Mesenchymal stem cell (in vitro differentiated cells and primary cell): ENCODE measurements at regions not wholly inside any gene's neighbourhood (a gene's known extent, or its start where the extent isn't known, plus 50 kb on each side); places are given as distances from the start of the nearest gene placed in this dataset.

Source experiments
- DNase-seq: peaks from one replicate; pipeline ENCODE4 v3.0.0-alpha.2; 2013
- H2AFZ ChIP-seq: one replicate; pipeline ENCODE4 v1.6.1; 2013; ENCODE audit warnings: low read depth, mild to moderate bottlenecking, control low read depth, inconsistent platforms, low read length, moderate library complexity
- H2AK5ac ChIP-seq: 2 replicates; pipeline ENCODE4 v1.6.1; 2013; ENCODE audit warnings: low read length, moderate library complexity, mild to moderate bottlenecking, inconsistent platforms; ENCODE audit not compliant: severe bottlenecking
- H2BK120ac ChIP-seq: one replicate; pipeline ENCODE4 v1.6.1; 2013; ENCODE audit warnings: low read depth, mild to moderate bottlenecking, inconsistent platforms, low read length, moderate library complexity
- H2BK12ac ChIP-seq, 2 experiments: one replicate each; pipeline ENCODE4 v1.6.1; 2013; ENCODE audit warnings: inconsistent platforms in 2 of 2, low read length in 2 of 2, mild to moderate bottlenecking in 2 of 2, moderate library complexity in 2 of 2, control low read depth in 1 of 2
- H2BK15ac ChIP-seq: one replicate; pipeline ENCODE4 v1.6.1; 2013; ENCODE audit warnings: mild to moderate bottlenecking, low read depth, inconsistent platforms; ENCODE audit not compliant: poor library complexity, severe bottlenecking
- H2BK5ac ChIP-seq: 2 replicates; pipeline ENCODE4 v1.6.1; 2013; ENCODE audit warnings: low read depth, mild to moderate bottlenecking, low read length, control low read depth, inconsistent platforms; ENCODE audit not compliant: poor library complexity, severe bottlenecking
- H3K14ac ChIP-seq, 2 experiments: one replicate each; pipeline ENCODE4 v1.6.1; 2013; ENCODE audit warnings: inconsistent platforms in 2 of 2, low read length in 2 of 2, control low read depth in 1 of 2, mild to moderate bottlenecking in 1 of 2, moderate library complexity in 1 of 2
- H3K18ac ChIP-seq, 2 experiments: one replicate each; pipeline ENCODE4 v1.6.1; 2013; ENCODE audit warnings: inconsistent platforms in 2 of 2, low read length in 2 of 2, control low read depth in 1 of 2, low read depth in 1 of 2, mild to moderate bottlenecking in 1 of 2
- H3K23ac ChIP-seq, 2 experiments: one replicate each; pipeline ENCODE4 v1.6.1; 2013; ENCODE audit warnings: inconsistent platforms in 2 of 2, low read length in 2 of 2, mild to moderate bottlenecking in 2 of 2, moderate library complexity in 2 of 2, control low read depth in 1 of 2
- H3K27ac ChIP-seq: 2 replicates; pipeline ENCODE4 v1.5.1; 2013; ENCODE audit warnings: mild to moderate bottlenecking, moderate library complexity, low read length, control low read depth, inconsistent platforms; ENCODE audit not compliant: poor library complexity, severe bottlenecking
- H3K27me3 ChIP-seq, 2 experiments: 2 replicates each; pipeline versions ENCODE4 v1.6.1 to v1.7.0; 2013; ENCODE audit warnings: low read length in 2 of 2, mild to moderate bottlenecking in 2 of 2, moderate library complexity in 2 of 2, control low read depth in 1 of 2, inconsistent platforms in 1 of 2; ENCODE audit not compliant: control insufficient read depth in 1 of 2, insufficient read depth in 1 of 2
- H3K36me3 ChIP-seq, 2 experiments: 2 replicates each; pipeline versions ENCODE4 v1.6.1 to v1.7.0; 2013; ENCODE audit warnings: low read length in 2 of 2, control low read depth in 1 of 2, inconsistent platforms in 1 of 2, low read depth in 1 of 2, mild to moderate bottlenecking in 1 of 2; ENCODE audit not compliant: insufficient read depth in 2 of 2, control insufficient read depth in 1 of 2
- H3K4ac ChIP-seq, 2 experiments: one replicate each; pipeline ENCODE4 v1.6.1; 2013; ENCODE audit warnings: inconsistent platforms in 2 of 2, low read length in 2 of 2, mild to moderate bottlenecking in 2 of 2, moderate library complexity in 2 of 2, control low read depth in 1 of 2, low read depth in 1 of 2
- H3K4me1 ChIP-seq: 2 replicates; pipeline ENCODE4 v1.6.1; 2013; ENCODE audit warnings: low read depth, low read length, control low read depth; ENCODE audit not compliant: control insufficient read depth, insufficient read depth
- H3K4me2 ChIP-seq: 2 replicates; pipeline ENCODE4 v1.6.1; 2013; ENCODE audit warnings: low read length, mild to moderate bottlenecking, inconsistent platforms; ENCODE audit not compliant: poor library complexity, severe bottlenecking
- H3K4me3 ChIP-seq, 2 experiments: 2 replicates each; pipeline versions ENCODE4 v1.5.1 to v1.7.0; 2013; ENCODE audit warnings: low read length in 2 of 2, mild to moderate bottlenecking in 2 of 2, control low read depth in 1 of 2, low read depth in 1 of 2; ENCODE audit not compliant: insufficient read depth in 1 of 2
- H3K79me1 ChIP-seq: replicated peaks from 2 replicates; pipeline ENCODE4 v1.6.1; 2013; ENCODE audit warnings: mild to moderate bottlenecking, control low read depth, low read length, inconsistent platforms; ENCODE audit not compliant: poor library complexity, severe bottlenecking
- H3K9ac ChIP-seq: 2 replicates; pipeline ENCODE4 v1.7.0; 2013; ENCODE audit warnings: mild to moderate bottlenecking, low read length, moderate library complexity
- H3K9me3 ChIP-seq: 2 replicates; pipeline ENCODE4 v1.7.0; 2013; ENCODE audit warnings: mild to moderate bottlenecking, low read length; ENCODE audit not compliant: control insufficient read depth
- H4K8ac ChIP-seq: one replicate; pipeline ENCODE4 v1.6.1; 2013; ENCODE audit warnings: inconsistent platforms, mild to moderate bottlenecking, low read length, moderate library complexity
- H4K91ac ChIP-seq: one replicate; pipeline ENCODE4 v1.6.1; 2013; ENCODE audit warnings: mild to moderate bottlenecking, low read length, inconsistent platforms
- WGBS: methylation state at CpG from one replicate; pipeline ENCODE4 v1.1.7; 2013; ENCODE audit warnings: mixed read lengths; 5-methylcytosine and 5-hydroxymethylcytosine counted together

GRCh38 chr12:94718114-94718513 lies 67.8 kb upstream of the TMCC3 start:
- Histone ChIP-seq H2BK120ac (no peak overlapping the region), H3K18ac (no peak overlapping the region), H4K91ac (no peak overlapping the region), H3K27ac (no peak overlapping the region), H3K14ac (no peak overlapping the region), H3K9ac (no peak overlapping the region), H3K36me3 (no peaks in the 10 kb centered on the region), H3K4me2 (no peak overlapping the region), H2BK12ac (no peak overlapping the region), H4K8ac (no peak overlapping the region), H3K27me3 (no peaks in the 10 kb centered on the region), H3K4me1 (peaks cover 9% of the 10 kb centered on the region), H3K4ac (no peak overlapping the region), H3K9me3 (no peaks in the 10 kb centered on the region), H2BK15ac (no peak overlapping the region), H2BK5ac (no peak overlapping the region), H2AK5ac (no peak overlapping the region), H3K79me1 (no peaks in the 10 kb centered on the region), H3K23ac (no peak overlapping the region), H2AFZ (no peak overlapping the region), H3K4me3 (no peak overlapping the region)
- 88% methylated on average over 1 of the region's 1 CpG for WGBS
- DNase-seq, result peak; percentile 25

GRCh38 chr12:94717656-94718055 lies 67.3 kb upstream of the TMCC3 start:
- WGBS, result 82% methylated on average over 1 of the region's 1 CpG
- Histone ChIP-seq H2AFZ (no peak overlapping the region), H2AK5ac (no peak overlapping the region), H2BK15ac (no peak overlapping the region), H4K8ac (no peak overlapping the region), H3K23ac (no peak overlapping the region), H2BK12ac (no peak overlapping the region), H4K91ac (no peak overlapping the region), H2BK120ac (no peak overlapping the region), H3K4me3 (no peak overlapping the region), H3K14ac (no peak overlapping the region), H3K4me1 (peaks cover 9% of the 10 kb centered on the region), H3K36me3 (no peaks in the 10 kb centered on the region), H3K4ac (no peak overlapping the region), H2BK5ac (no peak overlapping the region), H3K27me3 (no peaks in the 10 kb centered on the region), H3K79me1 (no peaks in the 10 kb centered on the region), H3K27ac (no peak overlapping the region), H3K18ac (no peak overlapping the region), H3K9ac (no peak overlapping the region), H3K4me2 (no peak overlapping the region), H3K9me3 (no peaks in the 10 kb centered on the region)
- DNase-seq, result no peak

GRCh38 chr12:94717108-94717507 lies 66.8 kb upstream of the TMCC3 start:
- H3K4ac ChIP-seq, result no peak overlapping the region
- H3K9ac ChIP-seq, result no peak overlapping the region
- H3K4me3 ChIP-seq, result no peak overlapping the region
- peak overlapping the region; percentile 86 for H2AK5ac ChIP-seq
- no peak overlapping the region for H3K14ac ChIP-seq
- peaks cover 8% of the 10 kb centered on the region for H3K4me1 ChIP-seq
- no peak overlapping the region for H3K18ac ChIP-seq
- H3K79me1 ChIP-seq, result no peaks in the 10 kb centered on the region
- no peak overlapping the region for H2BK15ac ChIP-seq
- H3K23ac ChIP-seq, result no peak overlapping the region
- no peak overlapping the region for H4K8ac ChIP-seq
- H4K91ac ChIP-seq, result no peak overlapping the region
- no peak overlapping the region for H2BK120ac ChIP-seq
- H3K9me3 ChIP-seq, result no peaks in the 10 kb centered on the region
- no peak for DNase-seq
- H2BK5ac ChIP-seq, result no peak overlapping the region
- no peak overlapping the region for H2AFZ ChIP-seq
- no peak overlapping the region for H3K4me2 ChIP-seq
- no peaks in the 10 kb centered on the region for H3K27me3 ChIP-seq
- no peak overlapping the region for H3K27ac ChIP-seq
- peak overlapping the region in 1 of 2 experiments; percentile 67 for H2BK12ac ChIP-seq
- WGBS, result 82% methylated on average over 8 of the region's 8 CpGs
- no peaks in the 10 kb centered on the region for H3K36me3 ChIP-seq

GRCh38 chr12:94716339-94716738 lies 66.0 kb upstream of the TMCC3 start:
- H3K27ac ChIP-seq, result no peak overlapping the region
- no peaks in the 10 kb centered on the region for H3K36me3 ChIP-seq
- peaks cover 8% of the 10 kb centered on the region for H3K4me1 ChIP-seq
- H3K4ac ChIP-seq, result no peak overlapping the region
- no peak overlapping the region for H2AK5ac ChIP-seq
- no peak overlapping the region for H3K18ac ChIP-seq
- no peak overlapping the region for H2BK12ac ChIP-seq
- H3K27me3 ChIP-seq, result no peaks in the 10 kb centered on the region
- H2AFZ ChIP-seq, result no peak overlapping the region
- no peaks in the 10 kb centered on the region for H3K79me1 ChIP-seq
- DNase-seq, result no peak
- no peak overlapping the region for H3K14ac ChIP-seq
- H2BK120ac ChIP-seq, result no peak overlapping the region
- H3K23ac ChIP-seq, result no peak overlapping the region
- no peak overlapping the region for H3K9ac ChIP-seq
- H2BK5ac ChIP-seq, result no peak overlapping the region
- no peak overlapping the region for H2BK15ac ChIP-seq
- H3K9me3 ChIP-seq, result no peaks in the 10 kb centered on the region
- H4K8ac ChIP-seq, result no peak overlapping the region
- H3K4me3 ChIP-seq, result no peak overlapping the region
- no peak overlapping the region for H3K4me2 ChIP-seq
- H4K91ac ChIP-seq, result no peak overlapping the region
- WGBS, result 100% methylated on average over 5 of the region's 6 CpGs
